Neural cell (in vitro differentiated cells): ENCODE measurements at regions not wholly inside any gene's neighbourhood (a gene's known extent, or its start where the extent isn't known, plus 50 kb on each side); places are given as distances from the start of the nearest gene placed in this dataset.

ENCODE experiments used
- RAD21 ChIP-seq: fragments of 450-650 bp; conservative IDR thresholded peaks from 2 replicates; pipeline ENCODE4 v1.6.1; 2014; ENCODE audit warnings: antibody characterized with exemption, mild to moderate bottlenecking, moderate library complexity
- SMC3 ChIP-seq: fragments of 450-650 bp; conservative IDR thresholded peaks from 2 replicates; pipeline ENCODE4 v1.6.1; 2014; ENCODE audit warnings: antibody characterized with exemption, mild to moderate bottlenecking, moderate library complexity; ENCODE audit not compliant: poor library complexity
- TAF1 ChIP-seq: IDR thresholded peaks from 2 replicates; pipeline ENCODE4 v1.6.1; 2012; ENCODE audit warnings: low read depth
- TF ChIP-seq, protein P1 (sequence below): fragments of 450-650 bp; IDR thresholded peaks from 2 replicates; pipeline ENCODE4 v1.5.1; 2014; ENCODE audit warnings: antibody characterized with exemption, mild to moderate bottlenecking, moderate library complexity; ENCODE audit not compliant: poor library complexity, severe bottlenecking

DNA sequence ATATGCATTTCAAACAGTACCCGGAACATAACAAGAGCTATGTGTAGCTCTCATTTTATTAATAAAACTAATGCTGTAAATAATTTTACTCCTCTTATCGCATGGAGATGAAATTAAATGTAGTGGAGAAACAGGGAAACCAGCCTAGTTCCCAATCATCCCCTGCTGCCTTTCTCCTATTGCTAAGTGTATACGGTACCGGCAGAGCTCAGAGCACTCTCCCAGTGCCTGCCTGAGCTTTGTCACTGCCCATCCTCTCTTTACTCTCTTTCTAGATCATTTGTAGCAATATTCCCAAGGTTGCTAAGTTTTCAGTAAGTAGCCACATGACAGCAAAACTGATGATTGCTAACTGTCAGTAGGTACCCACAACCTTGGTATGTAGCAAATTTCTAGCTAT is 85.5 kb upstream of the ZSWIM2 start:
- no peak for TF ChIP-seq SMC3
- TF ChIP-seq, protein P1, sequence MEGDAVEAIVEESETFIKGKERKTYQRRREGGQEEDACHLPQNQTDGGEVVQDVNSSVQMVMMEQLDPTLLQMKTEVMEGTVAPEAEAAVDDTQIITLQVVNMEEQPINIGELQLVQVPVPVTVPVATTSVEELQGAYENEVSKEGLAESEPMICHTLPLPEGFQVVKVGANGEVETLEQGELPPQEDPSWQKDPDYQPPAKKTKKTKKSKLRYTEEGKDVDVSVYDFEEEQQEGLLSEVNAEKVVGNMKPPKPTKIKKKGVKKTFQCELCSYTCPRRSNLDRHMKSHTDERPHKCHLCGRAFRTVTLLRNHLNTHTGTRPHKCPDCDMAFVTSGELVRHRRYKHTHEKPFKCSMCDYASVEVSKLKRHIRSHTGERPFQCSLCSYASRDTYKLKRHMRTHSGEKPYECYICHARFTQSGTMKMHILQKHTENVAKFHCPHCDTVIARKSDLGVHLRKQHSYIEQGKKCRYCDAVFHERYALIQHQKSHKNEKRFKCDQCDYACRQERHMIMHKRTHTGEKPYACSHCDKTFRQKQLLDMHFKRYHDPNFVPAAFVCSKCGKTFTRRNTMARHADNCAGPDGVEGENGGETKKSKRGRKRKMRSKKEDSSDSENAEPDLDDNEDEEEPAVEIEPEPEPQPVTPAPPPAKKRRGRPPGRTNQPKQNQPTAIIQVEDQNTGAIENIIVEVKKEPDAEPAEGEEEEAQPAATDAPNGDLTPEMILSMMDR = no peak
- TF ChIP-seq TAF1 = no peak
- TF ChIP-seq RAD21 = no peak
